ENCODE measurements at regions not wholly inside any gene's neighbourhood (a gene's known extent, or its start where the extent isn't known, plus 50 kb on each side); places are given as distances from the start of the nearest gene placed in this dataset.

DNA sequence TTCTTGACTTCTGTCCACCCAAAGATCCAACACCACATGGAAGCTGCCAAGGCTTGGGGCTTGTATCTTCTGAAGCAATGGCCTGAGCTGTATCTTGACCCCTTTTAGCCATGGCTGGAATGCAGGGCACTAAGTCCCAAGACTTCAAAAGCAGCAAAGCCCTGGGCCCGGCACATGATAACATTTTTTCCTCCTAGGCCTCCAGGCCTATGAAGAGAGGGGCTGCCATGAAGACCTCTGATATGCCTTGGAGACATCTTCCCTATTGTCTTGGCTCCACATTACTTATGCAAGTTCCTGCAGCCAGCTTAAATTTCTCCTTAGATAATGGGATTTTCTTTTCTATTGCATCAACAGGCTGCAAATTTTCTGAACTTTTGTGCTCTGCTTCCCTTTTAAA is 1252.6 kb upstream of the CITED2 start:
- Histone ChIP-seq H4K20me1 (ENCODE audit: insufficient read depth, poor library complexity, severe bottlenecking) (no peaks in the 10 kb centered on the region), H2AFZ (no peak overlapping the region), H3K27ac (no peak overlapping the region), H3K27me3 (no peaks in the 10 kb centered on the region), H3K9me3 (ENCODE audit: low read depth) (no peaks in the 10 kb centered on the region), H3K9me2 (replicated peaks; ENCODE audit: insufficient read depth) (no peaks in the 10 kb centered on the region), H3K4me1 (ENCODE audit: insufficient read depth) (no peaks in the 10 kb centered on the region), H3K79me2 (no peaks in the 10 kb centered on the region), H3K4me2 (no peak overlapping the region), H3K4me3 (no peak overlapping the region), H3K36me3 (replicated peaks; ENCODE audit: insufficient read depth, low read depth) (no peaks in the 10 kb centered on the region)
- no peak for DNase-seq (ENCODE audit: low spot score)
- TF ChIP-seq EZH2phosphoT487 (IDR thresholded peaks at IDR 0.05; ENCODE audit: low read depth, severe bottlenecking, unreplicated experiment) (no peak), EZH2 (IDR thresholded peaks at IDR 0.05; ENCODE audit: borderline replicate concordance) (no peak)
- TF ChIP-seq, protein P1, sequence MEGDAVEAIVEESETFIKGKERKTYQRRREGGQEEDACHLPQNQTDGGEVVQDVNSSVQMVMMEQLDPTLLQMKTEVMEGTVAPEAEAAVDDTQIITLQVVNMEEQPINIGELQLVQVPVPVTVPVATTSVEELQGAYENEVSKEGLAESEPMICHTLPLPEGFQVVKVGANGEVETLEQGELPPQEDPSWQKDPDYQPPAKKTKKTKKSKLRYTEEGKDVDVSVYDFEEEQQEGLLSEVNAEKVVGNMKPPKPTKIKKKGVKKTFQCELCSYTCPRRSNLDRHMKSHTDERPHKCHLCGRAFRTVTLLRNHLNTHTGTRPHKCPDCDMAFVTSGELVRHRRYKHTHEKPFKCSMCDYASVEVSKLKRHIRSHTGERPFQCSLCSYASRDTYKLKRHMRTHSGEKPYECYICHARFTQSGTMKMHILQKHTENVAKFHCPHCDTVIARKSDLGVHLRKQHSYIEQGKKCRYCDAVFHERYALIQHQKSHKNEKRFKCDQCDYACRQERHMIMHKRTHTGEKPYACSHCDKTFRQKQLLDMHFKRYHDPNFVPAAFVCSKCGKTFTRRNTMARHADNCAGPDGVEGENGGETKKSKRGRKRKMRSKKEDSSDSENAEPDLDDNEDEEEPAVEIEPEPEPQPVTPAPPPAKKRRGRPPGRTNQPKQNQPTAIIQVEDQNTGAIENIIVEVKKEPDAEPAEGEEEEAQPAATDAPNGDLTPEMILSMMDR (IDR thresholded peaks at IDR 0.05; ENCODE audit: poor library complexity) = no peak
- 100% methylated on average over 1 of the region's 1 CpG for WGBS (ENCODE audit: low lambda C conversion rate, missing lambda C conversion rate)

DNA sequence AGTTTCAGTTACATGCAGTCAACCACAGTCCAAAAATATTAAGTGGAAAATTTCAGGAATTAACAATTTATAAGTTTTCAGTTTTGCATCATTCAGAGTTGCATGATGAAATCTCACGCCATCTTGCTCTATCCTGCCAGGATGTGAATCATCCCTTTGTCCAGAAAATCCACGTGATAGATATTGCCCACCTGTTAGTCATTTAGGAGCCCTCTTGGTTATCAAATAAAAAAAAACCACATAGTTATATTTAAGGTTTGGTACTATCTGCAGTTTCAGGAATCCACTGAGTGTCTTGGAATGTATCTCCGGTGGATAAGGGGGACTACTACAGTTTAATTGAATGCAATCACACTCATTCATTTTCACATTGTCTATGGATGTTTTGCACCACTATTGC is 1249.0 kb upstream of the CITED2 start:
- no peak overlapping the region for H3K4me2 ChIP-seq
- H3K9me2 ChIP-seq (replicated peaks; ENCODE audit: insufficient read depth) = no peaks in the 10 kb centered on the region
- no peaks in the 10 kb centered on the region for H3K36me3 ChIP-seq (replicated peaks; ENCODE audit: insufficient read depth, low read depth)
- no peaks in the 10 kb centered on the region for H3K4me1 ChIP-seq (ENCODE audit: insufficient read depth)
- H3K27ac ChIP-seq = no peak overlapping the region
- TF ChIP-seq, protein P1 (IDR thresholded peaks at IDR 0.05; ENCODE audit: poor library complexity) = no peak
- TF ChIP-seq EZH2phosphoT487 (IDR thresholded peaks at IDR 0.05; ENCODE audit: low read depth, severe bottlenecking, unreplicated experiment) (no peak), EZH2 (IDR thresholded peaks at IDR 0.05; ENCODE audit: borderline replicate concordance) (no peak)
- no peaks in the 10 kb centered on the region for H4K20me1 ChIP-seq (ENCODE audit: insufficient read depth, poor library complexity, severe bottlenecking)
- no peaks in the 10 kb centered on the region for H3K27me3 ChIP-seq
- H3K9me3 ChIP-seq (ENCODE audit: low read depth) = no peaks in the 10 kb centered on the region
- no peak for DNase-seq (ENCODE audit: low spot score)
- H3K79me2 ChIP-seq = no peaks in the 10 kb centered on the region
- no peak overlapping the region for H2AFZ ChIP-seq
- 78% methylated on average over 3 of the region's 3 CpGs for WGBS (ENCODE audit: low lambda C conversion rate, missing lambda C conversion rate)
- H3K4me3 ChIP-seq = no peak overlapping the region

DNA sequence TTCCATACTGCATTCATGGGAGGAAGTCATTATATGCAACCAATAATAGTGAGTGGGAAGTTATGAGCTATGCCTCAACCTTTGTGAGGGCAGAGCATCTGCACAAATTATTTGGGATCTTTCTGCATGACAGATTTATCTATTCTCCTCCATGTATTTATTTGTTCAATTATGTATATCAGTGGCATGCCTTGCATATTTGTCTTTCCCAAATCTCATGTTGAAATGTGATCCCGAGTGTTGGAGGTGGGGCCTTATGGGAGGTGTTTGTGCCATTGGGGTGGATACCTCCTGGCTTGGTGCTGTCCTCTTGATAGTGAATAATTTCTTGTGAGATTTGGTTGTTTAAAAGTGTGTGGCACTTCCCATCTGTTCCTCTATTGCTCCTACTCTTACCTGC is 1246.0 kb upstream of the CITED2 start:
- WGBS (ENCODE audit: low lambda C conversion rate, missing lambda C conversion rate) = 81% methylated on average over 1 of the region's 1 CpG
- Histone ChIP-seq H3K36me3 (replicated peaks; ENCODE audit: insufficient read depth, low read depth) (no peaks in the 10 kb centered on the region), H3K27me3 (no peaks in the 10 kb centered on the region), H3K4me3 (no peak overlapping the region), H3K9me3 (ENCODE audit: low read depth) (no peaks in the 10 kb centered on the region), H3K4me2 (no peak overlapping the region), H3K27ac (no peak overlapping the region), H3K4me1 (ENCODE audit: insufficient read depth) (no peaks in the 10 kb centered on the region), H3K79me2 (no peaks in the 10 kb centered on the region), H4K20me1 (ENCODE audit: insufficient read depth, poor library complexity, severe bottlenecking) (no peaks in the 10 kb centered on the region), H2AFZ (no peak overlapping the region), H3K9me2 (replicated peaks; ENCODE audit: insufficient read depth) (no peaks in the 10 kb centered on the region)
- DNase-seq (ENCODE audit: low spot score) = no peak
- TF ChIP-seq EZH2phosphoT487 (IDR thresholded peaks at IDR 0.05; ENCODE audit: low read depth, severe bottlenecking, unreplicated experiment) (no peak), EZH2 (IDR thresholded peaks at IDR 0.05; ENCODE audit: borderline replicate concordance) (no peak)
- TF ChIP-seq, protein P1 (IDR thresholded peaks at IDR 0.05; ENCODE audit: poor library complexity) = no peak

DNA sequence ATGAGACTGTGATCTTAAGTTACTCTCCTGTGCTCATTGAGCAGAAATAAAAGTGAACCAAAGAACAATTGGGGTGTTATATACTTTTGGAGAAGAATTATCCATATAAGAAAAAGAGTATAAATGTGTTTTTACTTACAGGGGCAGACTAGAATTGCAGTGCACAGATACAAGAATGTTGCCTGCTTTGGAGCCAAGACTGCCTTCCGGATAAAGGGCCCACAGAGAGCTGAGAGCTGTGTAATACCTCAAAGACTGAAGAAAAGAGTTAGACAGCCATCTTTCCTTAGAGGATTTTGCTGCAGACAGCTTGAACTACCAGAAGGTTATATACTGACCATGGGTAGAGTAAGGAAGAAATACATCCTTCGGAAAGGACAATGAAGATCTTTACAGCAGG is 1235.5 kb upstream of the CITED2 start:
- no peak for DNase-seq (ENCODE audit: low spot score)

More for the DNA sequence above, 1235.5 kb upstream of the CITED2 start:
- H3K27ac ChIP-seq = no peak overlapping the region
- no peaks in the 10 kb centered on the region for H3K36me3 ChIP-seq (replicated peaks; ENCODE audit: insufficient read depth, low read depth)
- H4K20me1 ChIP-seq (ENCODE audit: insufficient read depth, poor library complexity, severe bottlenecking) = no peaks in the 10 kb centered on the region
- no peaks in the 10 kb centered on the region for H3K27me3 ChIP-seq
- WGBS (ENCODE audit: low lambda C conversion rate, missing lambda C conversion rate) = 84% methylated on average over 2 of the region's 2 CpGs
- H3K4me2 ChIP-seq = no peak overlapping the region
- no peak for TF ChIP-seq EZH2 (IDR thresholded peaks at IDR 0.05; ENCODE audit: borderline replicate concordance)
- TF ChIP-seq EZH2phosphoT487 (IDR thresholded peaks at IDR 0.05; ENCODE audit: low read depth, severe bottlenecking, unreplicated experiment) = no peak
- TF ChIP-seq, protein P1 (IDR thresholded peaks at IDR 0.05; ENCODE audit: poor library complexity) = no peak
- no peaks in the 10 kb centered on the region for H3K79me2 ChIP-seq
- H2AFZ ChIP-seq = no peak overlapping the region
- H3K4me1 ChIP-seq (ENCODE audit: insufficient read depth) = no peaks in the 10 kb centered on the region
- H3K9me2 ChIP-seq (replicated peaks; ENCODE audit: insufficient read depth) = no peaks in the 10 kb centered on the region
- no peak overlapping the region for H3K4me3 ChIP-seq
- no peaks in the 10 kb centered on the region for H3K9me3 ChIP-seq (ENCODE audit: low read depth)

Data from hepatocyte (in vitro differentiated cells).